Effector CD4-positive, alpha-beta T cell (primary cell): ENCODE measurements at regions not wholly inside any gene's neighbourhood (a gene's known extent, or its start where the extent isn't known, plus 50 kb on each side); places are given as distances from the start of the nearest gene placed in this dataset.

Source experiments
- DNase-seq: peaks from one replicate; pipeline ENCODE4 v3.0.0-alpha.2; 2020

DNA sequence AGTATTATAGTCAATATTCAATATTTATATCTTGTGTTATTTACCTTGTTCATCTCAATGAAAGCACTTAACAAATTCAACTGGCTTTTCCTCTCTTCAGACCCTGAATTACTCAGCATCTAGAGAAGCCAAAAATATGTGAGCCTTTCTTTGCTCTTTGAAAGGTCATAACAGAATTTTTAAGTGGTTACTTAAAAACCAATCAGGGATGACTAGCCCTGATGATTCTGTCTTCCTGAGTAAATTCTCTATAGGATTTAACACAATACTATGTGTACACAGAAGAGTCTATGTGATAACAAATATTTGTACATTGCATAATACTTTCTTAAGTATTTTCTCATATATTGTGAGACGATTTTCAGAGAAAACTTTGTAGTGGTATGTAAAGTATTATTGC is 546.3 kb downstream of the MAT2B start:
- no peak for DNase-seq

DNA sequence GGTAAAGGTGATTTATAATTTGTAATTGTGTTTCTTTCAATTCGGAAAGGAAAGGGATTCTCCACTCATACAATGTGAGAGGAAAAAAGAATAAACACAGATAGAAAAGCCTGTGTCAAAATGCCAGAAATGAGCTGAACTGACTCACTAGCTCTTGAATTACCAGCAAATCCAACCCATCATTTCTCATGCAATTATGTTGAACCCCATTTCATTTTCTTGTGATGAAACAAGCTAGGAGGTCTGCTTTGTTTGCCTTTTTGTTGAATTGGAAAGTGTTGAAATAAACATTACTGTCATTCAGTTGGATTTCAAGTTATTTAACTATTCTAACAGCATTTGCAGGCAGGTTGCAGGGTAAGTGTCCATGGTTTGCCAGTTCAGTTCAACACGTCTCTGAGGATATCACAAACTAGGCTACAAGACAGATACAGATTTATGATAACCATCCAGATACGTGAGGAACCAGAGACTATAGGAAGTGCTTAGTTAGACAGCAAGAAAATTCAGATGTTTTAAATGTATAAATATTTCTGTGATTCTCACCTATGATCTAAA is 547.2 kb downstream of the MAT2B start:
- no peak for DNase-seq

DNA sequence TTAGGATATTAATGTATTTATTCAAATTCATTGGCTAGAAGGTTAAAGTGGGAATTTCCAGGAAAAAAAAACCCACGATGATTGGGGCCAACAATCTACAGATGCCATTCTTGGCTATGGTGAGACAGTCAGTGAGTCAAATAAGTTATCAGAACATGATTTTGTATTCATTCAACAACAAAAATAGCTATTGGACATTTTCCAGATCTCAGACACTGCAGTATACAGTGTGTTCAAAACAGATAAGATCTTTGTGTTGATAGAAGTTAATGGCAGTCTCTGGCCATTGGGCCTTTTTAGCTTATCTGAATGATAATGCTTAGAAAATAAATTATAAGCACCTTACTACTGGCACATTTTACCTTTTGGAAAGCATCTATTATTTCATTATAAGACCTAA is 547.7 kb downstream of the MAT2B start:
- DNase-seq: no peak

DNA sequence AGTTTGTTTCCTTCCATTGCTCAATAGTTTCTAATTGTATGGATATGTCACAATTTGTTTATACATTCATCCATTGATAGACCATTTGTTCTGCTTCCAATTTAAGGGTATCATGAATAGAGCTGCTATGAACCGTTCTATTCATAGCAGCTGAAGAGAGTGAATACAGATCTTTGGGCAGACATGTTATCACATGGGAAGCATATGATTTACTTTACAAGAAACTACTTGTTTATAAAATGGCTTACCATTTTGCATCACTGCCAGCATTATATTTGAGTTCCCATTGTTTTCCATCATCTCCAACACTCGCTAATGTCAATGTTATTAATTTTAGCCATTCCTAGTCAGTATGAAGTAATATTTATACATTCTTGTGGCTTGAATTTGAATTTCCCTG is 549.0 kb downstream of the MAT2B start:
- DNase-seq: no peak

DNA sequence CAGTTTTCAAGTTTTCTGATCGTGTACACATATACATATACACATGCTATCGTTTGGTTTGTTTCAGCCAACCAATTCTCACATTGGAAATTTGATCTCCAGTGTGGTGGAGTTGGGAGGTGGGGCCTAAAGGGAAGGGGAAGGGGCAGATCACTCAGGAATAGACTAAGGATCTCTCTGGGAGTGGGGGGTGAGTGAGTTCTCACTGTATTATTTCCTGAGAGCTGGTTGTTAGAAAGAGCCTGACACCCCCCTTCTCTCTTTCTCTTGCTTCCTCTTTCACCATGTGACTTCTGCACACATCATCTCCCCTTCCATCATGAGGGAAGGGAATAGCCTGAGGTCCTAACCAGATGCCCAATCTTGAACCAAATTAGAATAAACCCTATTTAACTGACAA is 551.7 kb downstream of the MAT2B start:
- no peak for DNase-seq

DNA sequence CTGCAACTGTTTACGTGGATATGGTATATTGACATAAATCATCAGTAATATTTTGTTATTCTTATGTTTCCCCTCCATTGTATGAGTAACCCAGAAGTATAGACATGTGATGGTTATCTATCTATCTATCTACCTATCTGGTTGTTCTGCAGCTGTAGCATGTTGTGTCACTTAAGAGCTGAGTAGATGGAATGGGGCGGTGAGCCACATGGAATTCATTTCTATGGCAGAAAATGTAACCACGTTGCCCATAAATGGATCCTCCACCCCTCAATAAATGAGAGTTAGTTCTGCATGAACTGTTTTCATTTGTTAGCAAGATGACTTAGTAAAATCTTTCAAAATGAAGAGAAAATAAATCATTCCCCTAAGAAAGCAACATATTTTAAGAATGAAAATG is 553.2 kb downstream of the MAT2B start:
- DNase-seq: no peak

DNA sequence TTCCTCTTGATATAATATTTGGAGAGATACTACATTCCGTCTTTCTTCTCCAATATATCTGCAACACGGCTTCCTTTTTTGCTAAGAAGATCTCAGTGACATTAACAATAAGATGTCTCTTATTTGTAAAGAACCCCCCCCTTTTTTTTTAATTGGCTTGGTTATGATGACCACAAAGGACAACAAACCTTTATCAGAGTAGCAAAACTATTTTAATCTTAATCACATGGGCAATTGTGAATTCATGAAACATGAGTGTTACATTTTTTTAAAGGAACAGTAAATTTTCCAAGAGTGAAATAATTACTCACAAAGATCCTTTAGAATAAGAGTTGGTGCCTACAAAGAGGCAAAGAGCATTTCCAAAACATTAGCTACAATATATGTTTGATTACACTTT is 554.1 kb downstream of the MAT2B start:
- no peak for DNase-seq

DNA sequence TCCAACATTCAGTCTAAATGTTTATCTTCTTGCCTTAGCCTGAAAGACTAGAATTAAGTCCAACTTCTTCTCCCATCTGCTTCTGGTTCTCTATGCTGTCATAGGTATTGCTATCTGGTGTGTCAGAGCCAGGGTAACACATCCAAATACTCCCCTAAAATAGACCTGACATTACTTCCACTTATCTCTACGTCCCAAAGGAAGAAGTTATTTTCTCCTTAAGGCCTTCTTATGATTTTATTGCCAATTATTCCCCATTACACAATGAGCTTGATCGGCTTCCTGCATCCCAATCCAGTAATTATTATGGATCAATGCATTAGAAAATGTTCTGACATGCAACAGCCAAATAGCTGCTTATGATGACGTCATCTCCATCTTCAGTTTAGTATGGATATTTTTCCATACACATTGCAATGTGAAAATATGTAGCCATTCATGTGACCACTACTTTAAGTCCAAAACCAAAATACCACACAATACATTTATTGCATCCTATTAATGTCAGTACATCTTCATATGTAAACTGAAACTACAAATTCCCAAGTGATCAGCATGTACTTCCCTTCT is 555.5 kb downstream of the MAT2B start:
- DNase-seq: no peak

DNA sequence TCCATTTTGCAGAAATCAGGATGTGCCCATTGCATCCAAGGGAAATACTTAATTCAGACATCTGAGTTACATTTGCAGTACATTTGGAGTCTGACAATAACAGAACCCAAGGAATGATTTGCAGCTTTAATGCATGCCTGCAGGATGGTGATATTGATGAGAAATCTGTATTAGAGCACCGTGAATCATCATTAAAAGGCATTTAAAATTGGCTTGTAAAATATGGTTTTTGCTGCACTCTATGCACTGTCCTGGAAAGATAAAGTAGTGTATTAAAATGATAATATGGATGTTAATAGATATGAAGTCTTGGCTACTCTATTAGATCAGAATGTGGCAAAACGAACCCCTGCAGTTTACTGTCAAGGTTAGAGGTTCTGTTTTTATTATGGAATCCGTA is 556.9 kb downstream of the MAT2B start:
- no peak for DNase-seq

DNA sequence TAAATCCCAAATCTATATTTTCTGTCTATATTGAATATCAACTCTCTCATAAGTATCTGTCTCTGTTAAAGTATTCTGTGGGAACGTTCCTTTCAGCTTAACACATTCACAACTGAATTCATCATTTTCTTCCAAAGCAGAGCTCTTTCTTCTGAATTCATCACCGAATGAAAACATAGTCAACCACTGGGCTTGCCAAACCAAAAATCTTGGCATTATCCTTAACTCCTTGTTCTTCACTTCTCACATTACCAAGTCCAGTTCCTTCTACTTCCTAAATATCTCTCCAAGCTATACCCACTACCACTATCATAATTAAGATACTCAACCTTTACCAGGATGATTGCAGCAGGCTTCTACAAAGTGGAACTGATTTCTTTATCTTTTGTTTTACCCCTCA is 559.8 kb downstream of the MAT2B start:
- DNase-seq: no peak

DNA sequence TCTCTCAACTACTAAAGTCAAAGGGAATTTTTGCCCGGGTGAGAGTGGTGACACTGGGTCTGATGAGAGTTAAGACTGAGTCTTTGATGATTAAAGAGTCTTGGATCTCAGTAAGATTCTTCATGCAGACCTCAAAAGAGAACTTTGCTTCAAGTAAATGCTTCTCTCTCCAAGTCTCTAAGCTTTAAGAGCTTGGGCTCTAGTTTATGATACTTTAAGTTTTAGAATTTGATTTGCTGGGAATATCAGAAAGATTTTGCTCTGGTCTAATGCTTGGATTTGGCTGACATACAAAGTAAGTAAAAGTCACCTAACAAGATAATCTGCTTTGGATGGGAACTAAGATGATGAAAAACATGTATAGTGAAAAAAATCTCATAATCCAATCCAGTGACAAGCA is 566.3 kb downstream of the MAT2B start:
- no peak for DNase-seq

DNA sequence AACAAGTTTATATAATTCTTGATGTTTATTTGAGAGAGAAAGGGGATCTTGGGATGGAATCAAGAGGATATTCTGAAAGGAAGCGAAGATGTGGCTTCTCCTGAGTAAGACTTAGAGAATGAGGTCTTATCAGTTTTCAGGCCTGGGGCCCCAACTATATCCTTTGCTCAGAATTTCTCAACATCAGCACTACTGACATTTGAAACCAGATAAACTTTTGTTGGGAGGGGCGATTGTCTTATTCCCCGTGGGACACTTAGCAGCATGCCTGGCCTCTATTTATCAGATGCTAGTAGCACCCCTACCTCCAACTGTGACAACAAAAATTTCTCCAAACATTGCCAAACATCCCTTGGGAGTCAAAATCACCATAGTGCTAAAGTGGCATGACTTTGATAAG is 567.7 kb downstream of the MAT2B start:
- no peak for DNase-seq

DNA sequence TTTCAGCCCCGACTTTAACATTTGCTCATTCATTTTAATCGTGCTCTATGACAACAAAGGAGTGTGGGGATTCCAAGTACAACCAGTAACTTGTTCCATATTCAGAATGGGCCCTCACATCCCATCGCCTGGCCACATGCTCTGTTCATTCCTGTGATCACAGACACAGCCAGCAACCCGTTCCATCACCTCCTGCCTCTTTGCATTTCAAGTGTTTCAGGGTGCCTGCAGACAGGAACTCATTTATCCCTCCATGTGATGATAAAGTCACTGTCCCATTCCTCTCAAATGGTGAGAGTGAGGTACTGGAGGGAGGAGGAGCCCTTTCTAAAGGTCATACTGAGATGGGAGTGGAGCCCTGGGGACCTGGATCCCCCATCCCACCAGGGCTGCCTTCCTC is 571.1 kb downstream of the MAT2B start:
- no peak for DNase-seq

DNA sequence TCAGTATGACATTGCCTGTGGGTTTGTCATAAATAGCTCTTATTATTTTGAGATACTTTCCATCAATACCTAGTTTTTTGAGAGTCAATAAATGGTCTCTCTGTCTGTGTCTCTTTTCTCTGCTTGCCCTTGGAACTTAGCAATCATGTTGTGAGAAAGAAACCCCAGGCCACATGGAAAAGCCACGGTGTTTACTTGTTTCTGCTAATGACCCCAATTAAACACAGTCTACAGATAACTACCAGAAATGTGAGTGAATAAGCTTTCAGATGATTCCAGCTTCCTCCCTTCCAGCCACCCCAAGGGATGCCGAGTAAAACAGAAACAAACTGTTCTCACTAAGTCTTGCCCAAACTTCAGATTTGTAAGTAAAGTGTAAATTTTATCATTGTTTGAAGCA is 584.9 kb downstream of the MAT2B start:
- DNase-seq: no peak

DNA sequence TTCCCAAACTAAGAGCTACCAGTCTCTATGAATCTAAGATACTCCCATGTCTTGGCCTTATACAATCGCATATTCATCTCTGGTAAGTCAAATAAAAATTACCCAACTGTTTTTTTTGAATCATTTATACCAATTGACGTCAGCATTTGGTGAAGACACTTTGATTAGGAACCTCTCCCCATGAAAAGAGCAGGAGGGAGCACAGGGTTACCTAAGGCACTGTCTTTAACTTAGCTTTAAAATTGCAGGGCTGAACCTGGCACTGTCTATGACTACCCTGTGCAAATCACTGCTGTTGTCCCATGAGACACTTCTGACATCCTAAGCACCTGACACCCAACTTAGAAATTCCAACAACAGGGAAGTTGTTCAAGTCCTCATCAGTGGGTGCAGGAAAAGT is 586.4 kb downstream of the MAT2B start:
- no peak for DNase-seq

DNA sequence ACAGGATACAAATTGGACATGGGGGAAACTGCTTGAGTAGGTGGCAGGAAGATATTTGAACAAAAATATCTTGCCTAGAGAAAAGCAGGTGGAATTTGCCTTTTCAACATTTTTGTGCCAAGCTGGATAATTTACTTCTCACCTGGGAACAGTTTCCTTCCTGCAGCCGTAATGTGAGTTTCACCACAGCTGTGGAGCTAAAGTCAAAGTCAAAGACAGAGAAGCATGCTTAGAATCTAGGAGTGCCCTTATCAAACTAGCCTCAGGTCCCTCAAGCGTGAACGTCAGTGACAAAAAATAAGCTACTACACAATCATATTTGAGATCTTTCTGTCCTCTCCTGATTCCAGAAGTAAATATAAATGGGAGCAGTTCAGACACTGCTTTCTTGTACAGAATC is 588.9 kb downstream of the MAT2B start:
- DNase-seq: no peak

DNA sequence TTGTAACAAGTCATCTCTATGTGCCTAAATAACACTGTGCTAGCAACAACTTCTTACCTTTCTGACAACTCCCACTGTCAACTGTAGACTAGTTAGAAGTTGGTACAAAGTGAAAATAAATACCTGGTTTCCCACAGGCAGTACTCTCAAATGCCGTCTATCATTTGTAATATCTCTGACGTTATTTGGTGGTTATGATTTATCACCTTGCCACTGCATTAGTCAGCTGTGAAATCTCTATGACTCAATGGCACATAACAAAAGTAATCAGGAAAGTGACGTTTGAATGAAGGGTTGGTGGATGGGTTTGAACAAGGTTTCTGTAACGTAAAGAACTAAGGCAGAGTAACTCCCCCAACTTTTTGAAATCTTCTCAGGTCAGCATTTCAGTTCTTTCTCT is 592.3 kb downstream of the MAT2B start:
- no peak for DNase-seq

DNA sequence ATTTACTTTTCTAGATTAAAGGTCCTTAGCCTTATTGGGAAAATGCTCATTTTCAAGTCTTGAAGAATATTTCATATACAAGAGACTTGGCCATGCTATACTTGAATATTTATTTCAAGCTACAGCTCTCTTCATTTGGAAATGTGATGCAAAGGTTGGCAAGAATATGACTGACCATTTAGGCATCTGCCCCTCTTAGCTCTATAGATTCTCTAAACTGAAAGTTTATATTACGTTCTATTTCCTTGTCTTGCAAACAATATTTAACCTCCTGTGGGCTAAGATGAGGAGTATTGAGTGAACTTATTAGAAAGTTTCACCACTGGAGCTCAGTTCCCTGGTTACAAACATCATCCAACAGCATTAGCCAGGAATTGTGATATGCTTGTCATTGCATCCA is 593.1 kb downstream of the MAT2B start:
- no peak for DNase-seq

DNA sequence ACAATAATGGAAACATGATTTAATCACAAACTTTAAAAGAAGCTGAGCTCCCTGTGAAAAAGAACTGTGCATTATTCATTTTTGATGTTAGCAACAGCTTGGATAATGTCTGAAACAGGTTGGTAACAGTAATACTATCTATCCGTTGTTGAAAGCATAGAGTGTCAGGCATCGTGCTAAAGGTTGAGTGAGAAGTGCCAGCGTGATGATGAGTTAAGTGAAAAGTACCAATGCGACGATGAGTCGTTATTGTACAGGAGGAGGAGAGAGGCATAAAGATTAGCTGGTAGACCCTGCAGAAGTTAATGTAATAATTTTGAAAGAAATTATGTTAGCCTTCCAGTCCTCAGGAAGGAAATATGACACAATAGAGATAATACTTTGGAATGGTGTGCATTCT is 593.6 kb downstream of the MAT2B start:
- no peak for DNase-seq

DNA sequence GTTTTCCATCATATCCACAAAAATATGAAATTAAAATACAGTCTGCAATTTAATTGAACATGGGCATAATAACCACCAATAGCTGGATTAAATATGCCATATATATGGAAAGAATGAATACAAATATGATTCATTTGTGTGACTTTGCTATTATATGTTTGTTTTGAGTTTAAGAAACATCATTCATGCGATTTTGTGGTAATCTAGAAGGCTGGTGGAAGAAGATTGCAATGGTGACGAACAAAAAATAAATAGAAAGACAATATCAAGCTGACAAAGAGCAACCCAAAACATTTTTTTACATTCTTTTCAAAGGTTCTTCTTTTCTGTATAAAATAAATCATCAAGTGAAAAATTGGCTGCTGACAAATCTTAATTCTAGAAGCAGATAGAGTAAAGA is 610.0 kb downstream of the MAT2B start:
- no peak for DNase-seq

DNA sequence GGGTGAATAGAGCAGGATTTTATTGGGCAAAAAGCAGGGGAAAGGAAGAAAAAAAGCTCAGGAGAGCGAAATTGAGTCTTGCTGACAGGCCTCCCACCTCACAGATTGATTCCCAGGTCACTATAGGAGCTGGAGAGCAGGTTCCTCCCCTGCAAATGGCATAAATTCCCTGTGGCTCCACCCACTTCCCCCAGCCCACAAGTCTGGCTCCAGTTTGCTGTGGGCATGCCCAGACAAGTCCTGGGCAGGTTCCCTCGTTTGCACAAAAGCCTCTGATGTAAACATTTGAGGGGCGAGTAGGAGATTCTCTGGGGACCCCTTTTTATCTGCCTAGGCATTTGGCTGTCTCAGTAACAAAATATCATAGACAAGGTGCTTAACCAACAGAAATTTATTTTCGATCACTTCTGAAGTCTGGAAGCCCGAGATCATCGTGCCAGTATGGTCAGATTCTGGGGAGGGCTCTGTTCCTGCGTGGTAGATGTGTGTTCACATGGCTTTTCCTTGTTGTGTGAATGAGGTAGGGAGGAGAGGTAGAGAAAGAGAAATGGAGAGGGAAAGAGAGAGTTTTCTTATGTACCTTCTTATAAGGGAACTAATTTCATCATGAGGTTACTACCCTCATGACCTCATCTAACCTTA is 614.5 kb downstream of the MAT2B start:
- DNase-seq: no peak

DNA sequence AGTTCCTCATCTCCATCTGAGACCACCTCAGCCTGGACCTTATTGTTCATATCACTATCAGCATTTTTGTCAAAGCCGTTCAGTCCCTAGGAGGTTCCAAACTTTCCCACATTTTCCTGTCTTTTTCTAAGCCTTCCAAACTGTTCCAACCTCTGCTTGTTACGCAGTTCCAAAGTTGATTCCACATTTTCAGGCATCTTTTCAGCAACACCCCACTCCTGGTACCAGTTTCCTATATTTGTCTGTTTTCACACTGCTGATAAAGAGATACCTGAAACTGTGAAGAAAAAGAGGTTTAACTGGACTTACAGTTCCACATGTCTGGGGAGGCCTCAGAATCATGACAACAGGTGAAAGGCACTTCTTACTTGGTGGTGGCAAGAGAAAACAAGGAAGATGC is 622.1 kb downstream of the MAT2B start:
- DNase-seq: no peak

DNA sequence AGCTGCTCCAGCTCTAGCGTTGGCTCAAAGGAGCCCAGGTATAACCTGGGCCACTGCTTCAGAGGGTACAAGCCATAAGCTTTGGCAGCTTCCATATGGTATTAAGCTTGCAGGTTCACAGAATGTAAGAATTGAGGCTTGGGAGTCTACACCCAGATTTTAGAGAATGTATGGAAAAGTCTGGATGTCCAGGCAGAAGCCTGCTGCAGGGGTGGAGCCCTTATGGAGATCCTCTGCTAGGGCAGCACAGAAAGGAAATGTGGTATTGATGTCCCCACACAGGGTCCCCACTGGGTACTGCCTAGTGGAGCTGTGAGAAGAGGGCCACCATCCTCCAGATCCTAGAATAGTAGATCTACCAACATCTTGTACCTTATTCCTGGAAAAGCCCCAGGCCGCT is 626.9 kb downstream of the MAT2B start:
- DNase-seq: no peak

DNA sequence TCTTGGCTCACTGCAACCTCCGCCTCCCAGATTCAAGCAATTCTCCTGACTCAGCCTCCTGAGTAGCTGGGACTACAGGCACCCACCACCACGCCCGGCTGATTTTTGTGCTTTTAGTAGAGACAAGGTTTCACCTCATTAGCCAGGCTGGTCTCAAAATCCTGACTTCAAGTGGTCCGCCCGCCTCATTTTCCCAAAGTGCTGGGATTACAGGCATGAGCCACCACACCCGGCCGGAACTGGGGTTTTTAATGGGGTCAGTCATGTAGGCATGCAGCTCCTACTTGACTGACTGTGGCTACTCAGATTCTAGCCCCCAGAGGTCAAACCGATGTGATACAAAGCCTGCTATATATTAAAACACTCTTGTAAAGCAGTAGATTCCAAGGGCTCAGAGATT is 631.7 kb downstream of the MAT2B start:
- no peak for DNase-seq

DNA sequence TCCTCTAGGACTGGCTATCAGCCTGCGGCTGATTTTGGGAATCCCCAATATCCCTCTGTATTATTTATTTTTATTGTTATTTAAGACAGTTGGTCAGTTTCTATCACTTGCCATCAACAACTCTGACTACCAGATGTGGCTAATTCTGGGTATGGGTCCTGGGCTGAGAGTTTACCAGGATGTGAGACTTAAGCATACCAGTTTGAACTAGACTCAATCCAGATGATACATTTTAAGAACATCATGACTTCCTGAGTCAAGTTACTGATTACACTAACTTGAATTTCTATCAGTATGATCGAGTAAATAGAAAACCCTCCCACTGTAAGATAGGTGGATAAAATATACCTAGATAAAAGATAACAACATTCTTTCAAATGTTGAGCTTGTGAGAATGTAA is 634.0 kb downstream of the MAT2B start:
- DNase-seq: no peak
